IMR-90 (cell line): ENCODE measurements at regions not wholly inside any gene's neighbourhood (a gene's known extent, or its start where the extent isn't known, plus 50 kb on each side); places are given as distances from the start of the nearest gene placed in this dataset.

Experiments used
- ATAC-seq: fragments of 200-7000 bp; cut with Tn5 transposase; 2 replicates; pipeline ENCODE4 v1.9.1; 2020; ENCODE audit warnings: low read depth, mild to moderate bottlenecking, moderate library complexity
- BruUV-seq: library from RNA; stranded (reverse); fragments of 400-500 nt; replicated peaks from 2 replicates; lab custom pipeline; 2021; lab: Mats Ljungman, UMichigan
- CTCF ChIA-PET: fragments of 300-600 bp; formaldehyde crosslinking; extraction: SDS; loops from one replicate; lab custom pipeline; 2021; ENCODE audit warnings: antibody characterized with exemption; lab: Yijun Ruan, JAX
- POLR2A ChIA-PET: fragments of 300-600 bp; sonication (Branson Sonifier 250); formaldehyde crosslinking; loops from one replicate; lab custom pipeline; 2022; ENCODE audit warnings: antibody characterized with exemption; ENCODE audit not compliant: unreplicated experiment; lab: Charles Lee
- DNase-seq: peaks from one replicate; pipeline ENCODE4 v3.0.0; 2013
- H2AFZ ChIP-seq: replicated peaks from 2 replicates; pipeline ENCODE3; 2013; ENCODE audit warnings: low read length, mild to moderate bottlenecking; ENCODE audit not compliant: poor library complexity
- H2AK5ac ChIP-seq: 2 replicates; pipeline ENCODE4 v1.6.1; 2013; ENCODE audit warnings: low read depth, low read length, inconsistent platforms
- H2AK9ac ChIP-seq: replicated peaks from 2 replicates; pipeline ENCODE3; 2013; ENCODE audit warnings: mild to moderate bottlenecking, low read depth, low read length, moderate library complexity; ENCODE audit not compliant: poor library complexity
- H2BK120ac ChIP-seq: 2 replicates; pipeline ENCODE4 v1.6.1; 2013; ENCODE audit warnings: low read depth, low read length, inconsistent platforms
- H2BK15ac ChIP-seq: 3 replicates; pipeline ENCODE4 v1.6.1; 2013; ENCODE audit warnings: low read depth, low read length, inconsistent platforms
- H2BK20ac ChIP-seq: 2 replicates; pipeline ENCODE4 v1.6.1; 2013; ENCODE audit warnings: low read depth, mild to moderate bottlenecking, inconsistent platforms, low read length, moderate library complexity
- H2BK5ac ChIP-seq: 2 replicates; pipeline ENCODE4 v1.6.1; 2013; ENCODE audit warnings: mild to moderate bottlenecking, low read depth, low read length, inconsistent platforms; ENCODE audit not compliant: poor library complexity, severe bottlenecking
- H3K14ac ChIP-seq: replicated peaks from 2 replicates; pipeline ENCODE4 v1.6.1; 2013; ENCODE audit warnings: low read depth, low read length, inconsistent platforms
- H3K18ac ChIP-seq: 2 replicates; pipeline ENCODE4 v1.6.1; 2013; ENCODE audit warnings: low read depth, low read length, control low read depth
- H3K23ac ChIP-seq: 2 replicates; pipeline ENCODE4 v1.6.1; 2013; ENCODE audit warnings: low read depth, low read length, inconsistent platforms
- H3K27ac ChIP-seq: 2 replicates; pipeline ENCODE4 v1.5.1; 2013; ENCODE audit warnings: mild to moderate bottlenecking, control low read depth, low read length; ENCODE audit not compliant: insufficient read depth
- H3K27me3 ChIP-seq: 2 replicates; pipeline ENCODE4 v1.6.1; 2013; ENCODE audit warnings: low read length; ENCODE audit not compliant: control insufficient read depth, insufficient read depth
- H3K36me3 ChIP-seq: 2 replicates; pipeline ENCODE4 v1.6.1; 2013; ENCODE audit warnings: low read length, mixed read lengths; ENCODE audit not compliant: control insufficient read depth, insufficient read depth
- H3K4ac ChIP-seq: 2 replicates; pipeline ENCODE4 v1.6.1; 2013; ENCODE audit warnings: low read depth, low read length, inconsistent platforms
- H3K4me1 ChIP-seq: 2 replicates; pipeline ENCODE4 v1.6.1; 2013; ENCODE audit warnings: low read length, mixed read lengths; ENCODE audit not compliant: control insufficient read depth, insufficient read depth
- H3K4me2 ChIP-seq: 2 replicates; pipeline ENCODE4 v1.6.1; 2013; ENCODE audit warnings: low read depth, mild to moderate bottlenecking, control low read depth, low read length, moderate library complexity
- H3K4me3 ChIP-seq: 2 replicates; pipeline ENCODE4 v1.5.1; 2013; ENCODE audit warnings: low read depth, mild to moderate bottlenecking, control low read depth, low read length, moderate library complexity; ENCODE audit not compliant: insufficient read depth
- H3K56ac ChIP-seq: 2 replicates; pipeline ENCODE4 v1.6.1; 2013; ENCODE audit warnings: low read length, inconsistent platforms; ENCODE audit not compliant: insufficient read depth; ENCODE audit errors: extremely low read depth
- H3K79me1 ChIP-seq, 2 experiments: 2 replicates each; pipeline ENCODE4 v1.6.1; 2013; ENCODE audit warnings: low read length in 2 of 2, inconsistent platforms in 1 of 2, low read depth in 1 of 2
- H3K9ac ChIP-seq: 2 replicates; pipeline ENCODE4 v1.6.1; 2013; ENCODE audit warnings: low read depth, low read length, control low read depth
- H3K9me1 ChIP-seq: 2 replicates; pipeline ENCODE4 v1.6.1; 2013; ENCODE audit warnings: low read length, inconsistent platforms; ENCODE audit not compliant: insufficient read depth
- H3K9me3 ChIP-seq: 2 replicates; pipeline ENCODE4 v1.6.1; 2013; ENCODE audit warnings: low read length; ENCODE audit not compliant: control insufficient read depth, insufficient read depth
- H4K20me1 ChIP-seq: 2 replicates; pipeline ENCODE4 v1.6.1; 2013; ENCODE audit warnings: low read length, inconsistent platforms; ENCODE audit not compliant: insufficient read depth
- H4K5ac ChIP-seq: 2 replicates; pipeline ENCODE4 v1.6.1; 2013; ENCODE audit warnings: mild to moderate bottlenecking, low read depth, low read length, control low read depth
- H4K8ac ChIP-seq, 2 experiments: 2 replicates each; pipeline ENCODE4 v1.6.1; 2013; ENCODE audit warnings: low read depth in 2 of 2, low read length in 2 of 2, control low read depth in 1 of 2, inconsistent platforms in 1 of 2
- H4K91ac ChIP-seq: 2 replicates; pipeline ENCODE4 v1.6.1; 2013; ENCODE audit warnings: low read depth, low read length, inconsistent platforms; ENCODE audit not compliant: insufficient read depth
- CEBPB ChIP-seq: IDR thresholded peaks from 2 replicates; pipeline ENCODE4 v1.6.1; 2012; ENCODE audit warnings: low read depth, low read length, improper control_type of control experiment
- CHD1 ChIP-seq: IDR thresholded peaks from 2 replicates; pipeline ENCODE4 v1.6.1; 2012; ENCODE audit warnings: low read depth, low read length, improper control_type of control experiment
- CTCF ChIP-seq: conservative IDR thresholded peaks from 2 replicates; pipeline ENCODE4 v1.5.1; 2012; ENCODE audit warnings: mild to moderate bottlenecking, low read depth, low read length, improper control_type of control experiment
- ELK1 ChIP-seq: fragments of 150-350 bp; IDR thresholded peaks from 2 replicates; pipeline ENCODE4 v1.6.1; 2016; ENCODE audit warnings: low read depth, mild to moderate bottlenecking, low read length, moderate library complexity, borderline replicate concordance
- MAZ ChIP-seq: IDR thresholded peaks from 2 replicates; pipeline ENCODE4 v1.6.1; 2012; ENCODE audit warnings: low read depth, mild to moderate bottlenecking, low read length, improper control_type of control experiment, moderate library complexity, borderline replicate concordance
- MXI1 ChIP-seq: IDR thresholded peaks from 2 replicates; pipeline ENCODE4 v1.6.1; 2012; ENCODE audit warnings: low read depth, mild to moderate bottlenecking, low read length, moderate library complexity, borderline replicate concordance
- RAD21 ChIP-seq: IDR thresholded peaks from 2 replicates; pipeline ENCODE4 v1.6.1; 2012; ENCODE audit warnings: low read length, improper control_type of control experiment
- RCOR1 ChIP-seq: IDR thresholded peaks from 2 replicates; pipeline ENCODE4 v1.6.1; 2012; ENCODE audit warnings: mild to moderate bottlenecking, low read length, improper control_type of control experiment; ENCODE audit not compliant: insufficient replicate concordance
- SMC3 ChIP-seq: fragments of 150-350 bp; IDR thresholded peaks from 2 replicates; pipeline ENCODE4 v1.6.1; 2016; ENCODE audit warnings: low read depth, mild to moderate bottlenecking, antibody characterized with exemption, low read length, moderate library complexity
- dilution Hi-C: fragments of 300-500 bp; cut with HindIII; formaldehyde crosslinking; loops from one replicate; pipeline ENCODE4 v1.14.3; 2018; ENCODE audit warnings: low sequenced_read_pairs; ENCODE audit not compliant: unreplicated experiment
- in situ Hi-C: fragments of 300-500 bp; cut with MboI; formaldehyde crosslinking; loops from 3 replicates; pipeline ENCODE4 v1.14.3; 2019; ENCODE audit warnings: low sequenced_read_pairs, inconsistent platforms, mixed read lengths
- intact Hi-C: fragments of 100-400 bp; cut with micrococcal nuclease; formaldehyde crosslinking; loops from 2 replicates; pipeline ENCODE4 v1.10.0; 2022

- Histone ChIP-seq H4K91ac (no peak overlapping the region), H2AK5ac (no peak overlapping the region), H2AFZ (no peak overlapping the region), H2BK120ac (no peak overlapping the region), H4K5ac (no peak overlapping the region), H3K56ac (no peak overlapping the region), H2AK9ac (no peak overlapping the region), H3K14ac (no peak overlapping the region), H2BK15ac (no peak overlapping the region), H3K36me3 (no peaks in the 10 kb centered on the region), H3K9me3 (peaks cover 1% of the 10 kb centered on the region; the same call in 1 of the 2 replicates), H3K18ac (no peak overlapping the region), H3K23ac (no peak overlapping the region), H3K4me1 (no peaks in the 10 kb centered on the region), H4K8ac (no peak overlapping the region), H3K4ac (no peak overlapping the region), H2BK5ac (no peak overlapping the region), H3K9me1 (no peaks in the 10 kb centered on the region), H3K4me3 (no peak overlapping the region), H3K9ac (no peak overlapping the region), H4K20me1 (no peaks in the 10 kb centered on the region), H2BK20ac (no peak overlapping the region), H3K27ac (no peak overlapping the region), H3K79me1 (no peaks in the 10 kb centered on the region), H3K4me2 (no peak overlapping the region), H3K27me3 (no peaks in the 10 kb centered on the region)
- TF ChIP-seq MXI1 = no peak
- TF ChIP-seq CEBPB = no peak
- no peak for TF ChIP-seq RAD21
- TF ChIP-seq MAZ = no peak
- no peak for TF ChIP-seq CHD1
- TF ChIP-seq ELK1 = no peak
- TF ChIP-seq CTCF = no peak
- TF ChIP-seq RCOR1 = no peak
- no peak for TF ChIP-seq SMC3
- dilution Hi-C loops (no loop called here), intact Hi-C loops (no loop called here), in situ Hi-C loops (no loop called here)
- BruUV-seq = no TSS peak
- no peak for ATAC-seq
- ChIA-PET POLR2A (no interaction called here), CTCF (no interaction called here)
- no peak for DNase-seq
Observed at GRCh38 chr2:57450170-57450569, 596.4 kb upstream of the VRK2 start.
